Neural progenitor cell (in vitro differentiated cells): ENCODE measurements at regions not wholly inside any gene's neighbourhood (a gene's known extent, or its start where the extent isn't known, plus 50 kb on each side); places are given as distances from the start of the nearest gene placed in this dataset. TPM values are rescaled to one million over a fixed set of nuclear protein-coding genes. Genes with fewer than 3 reads are reported as not detected.

Experiments used
- DNase-seq: peaks from one replicate; pipeline ENCODE4 v3.0.0-alpha.2; 2016; ENCODE audit warnings: low spot score
- H2AFZ ChIP-seq: fragments of 200-600 bp; sonication (generic); replicated peaks from 2 replicates; pipeline ENCODE4 v1.6.1; 2016; ENCODE audit warnings: antibody characterized with exemption
- H3F3A ChIP-seq: fragments of 200-600 bp; sonication (generic); 2 replicates; pipeline ENCODE4 v1.6.1; 2016; ENCODE audit warnings: antibody characterized with exemption, low read depth
- H3K27ac ChIP-seq: fragments of 200-600 bp; sonication (generic); 2 replicates; pipeline ENCODE4 v1.5.1; 2016; ENCODE audit warnings: mild to moderate bottlenecking
- H3K27me3 ChIP-seq: fragments of 200-600 bp; sonication (generic); 2 replicates; pipeline ENCODE4 v1.6.1; 2016; ENCODE audit warnings: mild to moderate bottlenecking, moderate library complexity
- H3K36me3 ChIP-seq: fragments of 200-600 bp; sonication (generic); 2 replicates; pipeline ENCODE4 v1.5.1; 2016
- H3K4me1 ChIP-seq: fragments of 200-600 bp; sonication (generic); 2 replicates; pipeline ENCODE4 v1.6.1; 2016; ENCODE audit warnings: mixed run types
- H3K4me2 ChIP-seq: fragments of 200-600 bp; sonication (generic); 2 replicates; pipeline ENCODE4 v1.6.1; 2016
- H3K4me3 ChIP-seq: fragments of 200-600 bp; sonication (generic); 2 replicates; pipeline ENCODE4 v1.5.1; 2016
- H3K79me2 ChIP-seq: fragments of 200-600 bp; sonication (generic); 2 replicates; pipeline ENCODE4 v1.6.1; 2016; ENCODE audit warnings: low read depth
- H3K9ac ChIP-seq: fragments of 200-600 bp; sonication (generic); 2 replicates; pipeline ENCODE4 v1.6.1; 2016
- H3K9me3 ChIP-seq: fragments of 200-600 bp; sonication (generic); 2 replicates; pipeline ENCODE4 v1.5.1; 2016; ENCODE audit warnings: low read depth
- H4K20me1 ChIP-seq: fragments of 200-600 bp; sonication (generic); 2 replicates; pipeline ENCODE4 v1.6.1; 2016; ENCODE audit warnings: low read depth
- H3K27ac Mint-ChIP-seq: 3 replicates; pipeline ENCODE4 v1.8.0; 2021; ENCODE audit warnings: mixed read lengths
- H3K27me3 Mint-ChIP-seq: 2 replicates; pipeline ENCODE4 v1.8.0; 2022; ENCODE audit warnings: low read depth, mild to moderate bottlenecking, inconsistent platforms, moderate library complexity, mixed read lengths; ENCODE audit not compliant: insufficient read depth
- H3K36me3 Mint-ChIP-seq: 3 replicates; pipeline ENCODE4 v1.8.0; 2021; ENCODE audit warnings: mixed read lengths
- H3K4me1 Mint-ChIP-seq: 3 replicates; pipeline ENCODE4 v1.8.0; 2021; ENCODE audit warnings: mixed read lengths
- H3K4me3 Mint-ChIP-seq: 3 replicates; pipeline ENCODE4 v1.8.0; 2021; ENCODE audit warnings: mild to moderate bottlenecking, moderate library complexity, mixed read lengths
- H3K9me3 Mint-ChIP-seq: 3 replicates; pipeline ENCODE4 v1.8.0; 2020; ENCODE audit warnings: mixed read lengths
- CTCF ChIP-seq: fragments of 200-600 bp; sonication (generic); IDR thresholded peaks from 2 replicates; pipeline ENCODE4 v1.5.1; 2017; ENCODE audit warnings: antibody characterized with exemption, mild to moderate bottlenecking
- EZH2 ChIP-seq: fragments of 200-600 bp; sonication (generic); IDR thresholded peaks from 2 replicates; pipeline ENCODE4 v1.6.1; 2017; ENCODE audit warnings: antibody characterized with exemption, mild to moderate bottlenecking, moderate library complexity
- EZH2phosphoT487 ChIP-seq: fragments of 200-600 bp; sonication (generic); IDR thresholded peaks from 2 replicates; pipeline ENCODE4 v1.6.1; 2017; ENCODE audit warnings: antibody characterized with exemption
- microRNA-seq: library from miRNA; unstranded; fragments of <30 nt; microRNA quantifications from one replicate; pipeline ENCODE4, GENCODE V29; 2016
- small RNA-seq: library from RNA; depleted of rRNA; stranded (forward); fragments of <200 nt; gene quantifications from one replicate; pipeline ENCODE3, GENCODE V24; 2015

GRCh38 chr7:93632371-93632770 lies 57.8 kb upstream of the CALCR start:
- H3K36me3 Mint-ChIP-seq, result no peaks in the 10 kb centered on the region
- no peak for DNase-seq
- Histone ChIP-seq H4K20me1 (no peaks in the 10 kb centered on the region), H3F3A (no peaks in the 10 kb centered on the region), H3K27ac (no peak overlapping the region), H3K27me3 (no peaks in the 10 kb centered on the region), H2AFZ (no peak overlapping the region), H3K4me2 (no peak overlapping the region), H3K4me3 (no peak overlapping the region), H3K9ac (no peak overlapping the region), H3K9me3 (no peaks in the 10 kb centered on the region), H3K79me2 (no peaks in the 10 kb centered on the region), H3K4me1 (no peaks in the 10 kb centered on the region), H3K36me3 (no peaks in the 10 kb centered on the region)
- no peak overlapping the region for H3K27ac Mint-ChIP-seq
- H3K4me3 Mint-ChIP-seq, result no peak overlapping the region
- no peaks in the 10 kb centered on the region for H3K4me1 Mint-ChIP-seq
- TF ChIP-seq CTCF (no peak), EZH2 (no peak), EZH2phosphoT487 (no peak)
- no peaks in the 10 kb centered on the region for H3K9me3 Mint-ChIP-seq
- H3K27me3 Mint-ChIP-seq, result peaks cover 2% of the 10 kb centered on the region

- H3K36me3 Mint-ChIP-seq, result no peaks in the 10 kb centered on the region
- no peak overlapping the region for H3K4me3 Mint-ChIP-seq
- TF ChIP-seq EZH2phosphoT487 (no peak), EZH2 (no peak), CTCF (no peak)
- no peaks in the 10 kb centered on the region for H3K36me3 ChIP-seq
- no peaks in the 10 kb centered on the region for H3K4me1 Mint-ChIP-seq
- H3K4me1 ChIP-seq, result no peaks in the 10 kb centered on the region
- no peaks in the 10 kb centered on the region for H3K9me3 ChIP-seq
- no peak for DNase-seq
- H3K4me2 ChIP-seq, result no peak overlapping the region
- no peaks in the 10 kb centered on the region for H3K27me3 ChIP-seq
- no peak overlapping the region for H2AFZ ChIP-seq
- no peaks in the 10 kb centered on the region for H3F3A ChIP-seq
- no peaks in the 10 kb centered on the region for H4K20me1 ChIP-seq
- H3K79me2 ChIP-seq, result no peaks in the 10 kb centered on the region
- H3K27me3 Mint-ChIP-seq, result no peaks in the 10 kb centered on the region
- no peak overlapping the region for H3K27ac Mint-ChIP-seq
- H3K9me3 Mint-ChIP-seq, result peaks cover 3% of the 10 kb centered on the region
- H3K4me3 ChIP-seq, result no peak overlapping the region
- H3K27ac ChIP-seq, result no peak overlapping the region
- no peak overlapping the region for H3K9ac ChIP-seq
Observed at GRCh38 chr7:93629291-93629801, 54.8 kb upstream of the CALCR start.

- H3F3A ChIP-seq, result no peaks in the 10 kb centered on the region
- H3K4me3 Mint-ChIP-seq, result no peak overlapping the region
- no peaks in the 10 kb centered on the region for H4K20me1 ChIP-seq
- no peaks in the 10 kb centered on the region for H3K4me1 ChIP-seq
- no peak overlapping the region for H3K9ac ChIP-seq
- H3K9me3 Mint-ChIP-seq, result peaks cover 3% of the 10 kb centered on the region
- H3K4me3 ChIP-seq, result no peak overlapping the region
- TF ChIP-seq CTCF (no peak), EZH2phosphoT487 (no peak), EZH2 (no peak)
- H3K27me3 Mint-ChIP-seq, result no peaks in the 10 kb centered on the region
- H3K4me1 Mint-ChIP-seq, result peaks cover 4% of the 10 kb centered on the region
- H2AFZ ChIP-seq, result no peak overlapping the region
- H3K36me3 ChIP-seq, result no peaks in the 10 kb centered on the region
- no peak overlapping the region for H3K27ac ChIP-seq
- no peak overlapping the region for H3K4me2 ChIP-seq
- no peaks in the 10 kb centered on the region for H3K79me2 ChIP-seq
- DNase-seq, result no peak
- no peaks in the 10 kb centered on the region for H3K36me3 Mint-ChIP-seq
- H3K27me3 ChIP-seq, result no peaks in the 10 kb centered on the region
- H3K9me3 ChIP-seq, result no peaks in the 10 kb centered on the region
- no peak overlapping the region for H3K27ac Mint-ChIP-seq
Observed at GRCh38 chr7:93626869-93627268, 52.3 kb upstream of the CALCR start.

Small RNAs in the stretch of these regions (microRNA-seq; reads per million reads assigned to microRNA genes)
- gene MIR4652, result not detected

Small RNAs in the stretch of these regions (small RNA-seq; reads per million reads assigned to genes)
- gene AC002075.2 (not detected), gene MIR4652 (not detected)
